ENCODE measurements at regions not wholly inside any gene's neighbourhood (a gene's known extent, or its start where the extent isn't known, plus 50 kb on each side); places are given as distances from the start of the nearest gene placed in this dataset.

DNA sequence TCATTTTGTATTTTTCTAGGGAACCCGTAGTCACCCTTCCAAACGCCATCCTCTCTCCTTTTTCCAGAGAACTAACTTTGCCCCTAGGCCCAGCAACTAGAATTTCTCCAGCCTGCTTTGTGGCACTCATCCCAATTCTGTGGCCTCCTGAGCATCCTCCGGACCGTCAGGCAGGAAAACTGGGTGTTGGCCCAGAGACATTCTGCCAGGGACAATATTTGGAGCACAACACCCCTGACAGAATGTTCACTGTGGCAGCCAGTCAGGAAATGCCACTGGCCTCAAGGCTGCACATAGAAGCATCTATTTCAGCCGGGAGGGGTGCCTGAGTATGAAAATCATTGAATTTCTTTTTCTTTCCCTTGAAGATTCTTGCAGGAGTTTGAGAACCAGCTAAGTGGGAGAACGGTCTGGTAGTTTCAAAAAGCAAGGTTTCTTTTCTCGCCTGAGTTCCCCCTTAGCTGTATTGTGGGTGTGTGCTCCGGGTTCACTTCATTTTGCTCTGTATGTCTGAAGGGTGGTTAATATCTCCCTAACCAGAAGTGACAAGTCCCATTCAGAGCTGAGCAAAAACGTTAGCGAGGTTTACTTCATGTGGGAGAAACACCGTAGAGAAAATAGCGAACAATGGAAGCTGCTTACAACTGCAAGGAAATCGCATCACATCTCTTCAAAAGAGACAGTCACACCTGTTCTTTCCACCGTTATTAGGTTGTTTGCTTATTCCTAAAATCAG lies 108.1 kb upstream of the TPM1 start:
- no peaks in the 10 kb centered on the region for H3K9me3 Mint-ChIP-seq (ENCODE audit: low read depth)
- peak overlapping the region; percentile 92 for H3K27ac Mint-ChIP-seq (ENCODE audit: unreplicated experiment)
- no peak for DNase-seq (ENCODE audit: low spot score)
- TF ChIP-seq, protein P1, sequence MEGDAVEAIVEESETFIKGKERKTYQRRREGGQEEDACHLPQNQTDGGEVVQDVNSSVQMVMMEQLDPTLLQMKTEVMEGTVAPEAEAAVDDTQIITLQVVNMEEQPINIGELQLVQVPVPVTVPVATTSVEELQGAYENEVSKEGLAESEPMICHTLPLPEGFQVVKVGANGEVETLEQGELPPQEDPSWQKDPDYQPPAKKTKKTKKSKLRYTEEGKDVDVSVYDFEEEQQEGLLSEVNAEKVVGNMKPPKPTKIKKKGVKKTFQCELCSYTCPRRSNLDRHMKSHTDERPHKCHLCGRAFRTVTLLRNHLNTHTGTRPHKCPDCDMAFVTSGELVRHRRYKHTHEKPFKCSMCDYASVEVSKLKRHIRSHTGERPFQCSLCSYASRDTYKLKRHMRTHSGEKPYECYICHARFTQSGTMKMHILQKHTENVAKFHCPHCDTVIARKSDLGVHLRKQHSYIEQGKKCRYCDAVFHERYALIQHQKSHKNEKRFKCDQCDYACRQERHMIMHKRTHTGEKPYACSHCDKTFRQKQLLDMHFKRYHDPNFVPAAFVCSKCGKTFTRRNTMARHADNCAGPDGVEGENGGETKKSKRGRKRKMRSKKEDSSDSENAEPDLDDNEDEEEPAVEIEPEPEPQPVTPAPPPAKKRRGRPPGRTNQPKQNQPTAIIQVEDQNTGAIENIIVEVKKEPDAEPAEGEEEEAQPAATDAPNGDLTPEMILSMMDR (IDR thresholded peaks at IDR 0.05), result no peak
- no peaks in the 10 kb centered on the region for H3K27me3 Mint-ChIP-seq (ENCODE audit: low read depth)
- no peak overlapping the region for H3K4me3 Mint-ChIP-seq (ENCODE audit: unreplicated experiment)
- no peaks in the 10 kb centered on the region for H3K36me3 Mint-ChIP-seq (ENCODE audit: low read depth)
- H3K4me1 Mint-ChIP-seq (ENCODE audit: low read depth), result peaks cover 65% of the 10 kb centered on the region

DNA sequence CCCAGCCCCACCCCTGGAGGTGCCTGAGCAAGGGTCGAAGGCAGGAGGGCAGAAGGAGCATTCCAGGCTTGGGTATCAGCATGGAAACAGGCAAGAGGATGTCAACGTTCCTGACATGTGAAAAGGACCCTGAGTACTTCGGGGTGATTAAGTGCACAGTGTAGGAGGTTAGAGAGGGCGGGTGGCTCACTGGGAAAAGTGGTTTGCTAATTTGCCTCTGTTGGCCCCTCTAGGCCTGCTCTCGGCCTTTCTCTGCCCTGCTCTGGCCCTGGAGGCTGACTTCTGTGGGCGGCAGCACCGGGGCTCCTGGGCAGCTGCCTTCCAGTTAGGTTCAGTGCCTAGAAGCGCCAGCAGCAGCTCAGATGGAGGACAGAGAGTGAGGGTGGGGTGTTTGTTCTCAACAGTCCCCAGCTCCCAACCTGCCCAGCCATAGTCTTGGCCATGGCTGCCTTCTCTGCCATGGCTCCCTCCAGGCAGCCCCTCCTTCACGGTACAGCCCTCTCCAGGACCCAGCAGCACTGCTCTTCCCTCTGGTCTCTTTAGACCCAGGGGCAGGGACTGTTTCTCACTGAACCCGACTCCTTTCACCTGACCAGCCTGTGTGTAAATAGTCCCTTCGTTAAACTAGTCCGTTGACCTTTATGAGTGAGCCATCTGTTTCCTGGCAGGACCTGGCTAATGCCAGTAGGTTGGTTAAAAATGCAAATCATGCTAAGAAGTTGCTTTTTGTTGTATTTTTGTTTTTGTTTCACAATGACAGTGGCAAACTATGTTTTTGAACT lies 107.1 kb upstream of the TPM1 start:
- H3K4me1 Mint-ChIP-seq (ENCODE audit: low read depth), result peaks cover 68% of the 10 kb centered on the region
- no peak for DNase-seq (ENCODE audit: low spot score)
- H3K27me3 Mint-ChIP-seq (ENCODE audit: low read depth), result no peaks in the 10 kb centered on the region
- H3K36me3 Mint-ChIP-seq (ENCODE audit: low read depth), result no peaks in the 10 kb centered on the region
- H3K27ac Mint-ChIP-seq (ENCODE audit: unreplicated experiment), result peak overlapping the region; percentile 55
- no peak overlapping the region for H3K4me3 Mint-ChIP-seq (ENCODE audit: unreplicated experiment)
- TF ChIP-seq, protein P1 (IDR thresholded peaks at IDR 0.05), result no peak
- H3K9me3 Mint-ChIP-seq (ENCODE audit: low read depth), result no peaks in the 10 kb centered on the region

DNA sequence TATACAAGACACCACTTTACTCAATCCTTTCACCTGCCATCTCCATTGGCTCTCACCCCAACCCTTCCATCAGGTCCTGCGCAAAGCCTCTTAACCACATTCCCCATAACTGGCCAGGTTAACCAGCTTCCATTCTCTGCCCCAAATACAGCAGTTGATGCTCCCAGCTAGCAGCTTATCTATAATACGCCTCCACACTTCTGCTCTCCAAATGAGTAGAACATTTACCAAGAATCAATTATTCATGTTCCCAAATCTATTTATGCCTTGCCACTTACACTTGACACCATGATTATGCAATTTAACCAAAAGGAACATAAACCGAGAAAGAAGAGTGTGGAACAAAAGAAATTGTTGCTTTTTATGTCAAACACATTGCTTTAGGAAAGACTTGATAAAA lies 103.7 kb upstream of the TPM1 start:
- Mint-ChIP-seq H3K9me3 (ENCODE audit: low read depth) (no peaks in the 10 kb centered on the region), H3K27ac (ENCODE audit: unreplicated experiment) (no peak overlapping the region), H3K4me3 (ENCODE audit: unreplicated experiment) (no peak overlapping the region), H3K36me3 (ENCODE audit: low read depth) (no peaks in the 10 kb centered on the region), H3K27me3 (ENCODE audit: low read depth) (no peaks in the 10 kb centered on the region), H3K4me1 (ENCODE audit: low read depth) (peaks cover 70% of the 10 kb centered on the region)
- DNase-seq (ENCODE audit: low spot score), result no peak
- TF ChIP-seq, protein P1 (IDR thresholded peaks at IDR 0.05), result no peak

DNA sequence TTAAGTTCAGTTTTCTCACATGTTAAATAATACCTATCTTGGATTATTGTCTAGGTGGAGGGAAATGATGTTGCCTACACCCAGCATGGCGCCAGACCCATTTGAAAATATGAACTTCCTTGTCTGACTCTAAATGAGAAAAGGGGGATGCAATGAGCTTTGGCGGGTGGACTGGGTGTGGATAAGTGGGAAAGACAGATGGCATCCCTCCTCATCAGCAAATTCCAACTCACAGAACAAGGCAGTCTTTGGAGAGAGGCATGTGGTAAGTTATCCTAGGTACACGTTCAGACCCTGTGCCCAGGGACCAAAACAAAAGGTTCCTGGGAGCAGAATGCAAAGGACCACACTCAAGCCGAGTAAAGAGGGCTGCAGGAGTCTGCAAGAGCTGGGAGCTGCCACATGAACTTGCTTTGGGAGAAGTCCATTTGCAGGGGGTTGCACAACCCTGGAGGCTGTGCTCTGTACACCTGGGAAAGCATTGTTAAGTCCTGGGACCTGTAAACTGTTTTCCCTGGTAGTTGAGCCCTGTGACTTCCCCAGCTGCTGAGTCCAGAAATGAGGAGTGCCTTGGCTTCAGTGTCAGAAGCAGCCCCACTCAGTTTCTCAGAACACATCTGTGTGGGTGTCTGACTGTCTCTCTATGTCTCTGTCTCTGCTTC lies 102.3 kb upstream of the TPM1 start:
- Mint-ChIP-seq H3K27ac (ENCODE audit: unreplicated experiment) (peak overlapping the region; percentile 96), H3K4me1 (ENCODE audit: low read depth) (peaks cover 56% of the 10 kb centered on the region), H3K27me3 (ENCODE audit: low read depth) (no peaks in the 10 kb centered on the region), H3K9me3 (ENCODE audit: low read depth) (no peaks in the 10 kb centered on the region), H3K36me3 (ENCODE audit: low read depth) (no peaks in the 10 kb centered on the region), H3K4me3 (ENCODE audit: unreplicated experiment) (no peak overlapping the region)
- TF ChIP-seq, protein P1 (IDR thresholded peaks at IDR 0.05), result no peak
- DNase-seq (ENCODE audit: low spot score), result no peak

DNA sequence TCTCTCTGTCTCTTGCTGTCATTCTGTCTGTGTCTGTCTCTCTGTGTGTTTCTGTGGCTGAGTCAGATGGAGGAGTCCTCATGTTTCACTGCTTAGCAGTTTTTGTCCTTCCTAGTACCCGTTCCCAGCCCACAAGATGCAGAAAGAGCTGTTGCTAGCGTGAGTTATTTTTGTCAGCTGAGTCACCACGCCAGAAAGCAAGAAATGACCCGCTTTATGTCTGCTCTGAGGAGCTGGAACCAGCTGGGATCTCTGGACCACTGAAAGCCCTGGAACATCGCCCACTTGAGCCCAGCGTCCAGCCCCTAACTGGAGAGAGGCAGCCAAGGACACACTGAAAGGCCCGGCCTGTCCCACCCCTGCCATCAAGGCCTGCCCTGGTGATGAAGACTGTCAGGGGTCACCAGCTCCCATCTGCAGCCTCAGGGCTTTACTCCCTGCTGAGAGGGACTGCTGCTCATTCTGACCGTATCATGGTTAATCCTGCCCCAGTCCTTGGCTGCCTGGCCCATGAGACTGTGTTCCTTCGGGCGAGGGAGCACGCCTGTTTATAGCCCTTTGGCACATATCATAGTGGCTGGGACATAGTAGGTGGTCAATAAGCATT lies 101.7 kb upstream of the TPM1 start:
- Mint-ChIP-seq H3K4me1 (ENCODE audit: low read depth) (peaks cover 56% of the 10 kb centered on the region), H3K27me3 (ENCODE audit: low read depth) (no peaks in the 10 kb centered on the region), H3K9me3 (ENCODE audit: low read depth) (no peaks in the 10 kb centered on the region), H3K4me3 (ENCODE audit: unreplicated experiment) (no peak overlapping the region), H3K36me3 (ENCODE audit: low read depth) (no peaks in the 10 kb centered on the region), H3K27ac (ENCODE audit: unreplicated experiment) (peak overlapping the region; percentile 96)
- no peak for DNase-seq (ENCODE audit: low spot score)
- TF ChIP-seq, protein P1 (IDR thresholded peaks at IDR 0.05), result no peak

Data from chondrocyte (in vitro differentiated cells).